Suppressor macrophage treated with lipopolysaccharide for 4 hours (primary cell): ENCODE measurements at regions not wholly inside any gene's neighbourhood (a gene's known extent, or its start where the extent isn't known, plus 50 kb on each side); places are given as distances from the start of the nearest gene placed in this dataset.
A peak's percentile ranks its signal among the peaks of the same experiment; 100 is the strongest.

Experiments
- DNase-seq: peaks from one replicate; pipeline ENCODE4 v3.0.0-alpha.2; 2020

DNA sequence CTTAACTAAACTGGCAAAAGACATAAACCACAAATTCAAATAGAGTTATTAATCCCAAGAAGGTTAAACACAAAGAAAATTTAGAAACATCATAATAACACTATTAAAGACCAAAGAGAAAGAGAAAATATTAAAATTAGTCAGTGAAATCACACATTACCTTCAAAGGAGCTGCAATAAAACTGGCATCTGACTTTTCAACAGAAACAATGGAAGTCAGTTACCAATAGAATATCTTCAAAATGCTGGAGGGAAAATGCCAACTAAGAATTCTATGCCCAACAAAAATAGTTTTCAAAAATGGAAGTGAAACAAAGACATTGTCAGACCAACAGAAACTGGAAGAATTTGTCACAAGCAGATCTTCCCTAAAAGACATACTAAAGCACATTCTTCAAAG is 68.7 kb upstream of the RNF7 start:
- DNase-seq = no peak

DNA sequence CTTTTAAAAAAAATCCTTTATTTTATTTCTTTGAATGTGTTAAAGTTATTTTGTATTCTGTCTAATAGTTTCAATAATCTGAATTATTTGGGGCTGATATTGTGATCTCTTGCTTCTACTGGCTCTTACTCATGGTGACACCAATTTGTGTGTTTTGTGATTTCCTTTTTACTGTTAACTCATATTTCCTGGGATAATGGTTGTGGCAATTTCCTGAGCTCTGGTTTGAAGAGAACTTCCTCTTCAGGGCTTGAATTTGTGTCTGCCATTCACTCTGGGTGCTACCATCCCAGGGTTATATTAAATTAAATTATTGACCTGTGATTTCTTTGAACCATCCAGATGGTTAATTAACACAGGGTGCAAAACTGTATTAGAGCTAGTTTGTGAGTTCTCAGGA is 60.4 kb upstream of the RNF7 start:
- DNase-seq = peak; percentile 44

GRCh38 chr3:141680620-141681389 is 57.3 kb upstream of the RNF7 start:
- peak; percentile 20 for DNase-seq

DNA sequence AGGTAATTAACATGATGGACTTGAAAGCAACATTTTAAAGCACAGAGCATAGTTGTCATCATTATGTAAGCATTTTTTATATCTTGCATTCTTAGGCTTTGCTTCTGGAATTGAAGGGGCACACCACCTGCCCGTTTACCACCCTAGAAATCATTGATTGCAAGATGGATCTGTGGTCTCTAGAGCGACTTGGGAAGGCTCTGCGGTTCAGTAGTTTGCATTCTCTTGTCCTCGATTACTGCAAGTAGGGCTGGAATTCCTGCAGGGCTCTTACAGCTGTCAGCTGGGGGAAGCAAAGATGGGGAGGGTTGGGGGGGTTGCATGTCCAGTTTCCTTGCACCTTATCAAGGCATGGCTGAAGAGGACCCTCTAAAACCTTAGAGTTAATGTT is 56.7 kb upstream of the RNF7 start:
- no peak for DNase-seq

- DNase-seq = no peak
These were observed 56.1 kb upstream of the RNF7 start for GRCh38 chr3:141682007-141682406.

DNA sequence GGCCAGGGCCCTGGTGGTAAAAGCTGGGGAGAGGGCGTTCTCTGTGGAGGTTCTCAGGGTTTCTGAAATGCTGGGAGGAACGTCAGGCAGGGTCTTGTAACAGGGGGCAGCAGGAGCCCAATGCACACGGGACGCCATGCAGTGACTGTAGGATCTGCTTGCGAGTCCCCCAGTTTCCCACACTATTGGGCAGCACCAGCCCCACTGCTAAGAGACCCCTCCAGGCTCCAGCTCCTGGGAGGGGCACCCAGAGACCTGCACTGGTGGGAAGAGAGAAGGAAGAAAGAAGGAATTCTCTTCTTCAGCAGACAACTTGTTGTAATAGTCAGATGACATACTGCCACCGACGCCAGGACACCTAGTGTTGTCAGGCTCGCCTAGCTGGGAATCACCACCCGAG is 55.2 kb upstream of the RNF7 start:
- no peak for DNase-seq

GRCh38 chr3:141684758-141685157 is 53.3 kb upstream of the RNF7 start:
- DNase-seq = no peak

- peak; percentile 88 for DNase-seq
These were observed 51.4 kb upstream of the RNF7 start for GRCh38 chr3:141686466-141687291.
